SK-MEL-5 (cell line): ENCODE measurements at regions not wholly inside any gene's neighbourhood (a gene's known extent, or its start where the extent isn't known, plus 50 kb on each side); places are given as distances from the start of the nearest gene placed in this dataset.

Source experiments
- DNase-seq: peaks from one replicate; pipeline ENCODE4 v3.0.0-alpha.2; 2016; ENCODE audit warnings: low read depth, low spot score
- in situ Hi-C: cut with HindIII; loops from 2 replicates; pipeline ENCODE4 v1.10.0; 2016; ENCODE audit warnings: low sequenced_read_pairs, high pct_unique_total_duplicates, low pct_unique_long_range_greater_than_20kb

GRCh38 chr2:15830937-15831549 is 109.3 kb upstream of the MYCN start:
- no peak for DNase-seq
- in situ Hi-C loops = no loop called here

GRCh38 chr2:15832030-15832709 is 108.2 kb upstream of the MYCN start:
- in situ Hi-C loops = no loop called here
- no peak for DNase-seq

DNA sequence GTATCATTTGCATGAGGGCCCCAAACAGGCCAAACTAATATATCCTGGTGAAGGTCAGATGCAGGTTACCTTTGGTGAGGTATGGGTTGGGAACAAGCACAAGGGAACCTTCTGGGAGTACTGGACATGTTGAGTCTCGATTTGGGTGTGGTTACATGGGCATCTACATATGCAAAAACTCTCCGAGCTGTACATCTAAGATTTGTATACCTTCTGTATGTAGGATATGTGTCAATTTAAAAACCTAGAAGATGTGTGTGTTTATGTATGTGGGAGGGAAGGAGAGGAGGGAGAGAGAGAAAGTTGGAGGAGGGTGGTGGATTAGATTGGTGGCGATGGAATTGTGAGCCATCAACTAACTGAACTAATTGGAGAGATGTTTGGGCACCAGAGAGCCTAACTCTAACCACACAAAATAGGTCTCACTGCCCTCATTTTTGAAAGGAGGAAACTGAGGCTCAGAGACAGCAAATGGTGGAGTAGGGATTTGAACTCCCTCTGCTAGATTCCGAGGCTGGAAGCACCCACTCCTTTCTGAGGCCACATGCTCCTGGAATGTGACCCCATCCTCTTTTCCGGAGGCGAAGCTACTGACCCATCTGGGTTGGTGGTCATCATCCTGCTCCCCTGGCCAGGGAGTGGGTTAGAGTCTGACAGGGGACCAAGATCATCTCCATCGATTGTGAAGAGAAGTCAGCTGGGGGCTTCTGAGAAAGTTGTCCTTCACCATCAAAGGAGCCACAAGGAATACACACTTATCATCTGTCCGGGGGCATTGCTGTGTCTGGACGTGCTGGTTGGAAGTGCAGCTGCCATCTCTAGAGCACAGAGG is 107.3 kb upstream of the MYCN start:
- in situ Hi-C loops = no loop called here
- DNase-seq = no peak

- in situ Hi-C loops = no loop called here
- DNase-seq = no peak
These were observed 106.6 kb upstream of the MYCN start for GRCh38 chr2:15833731-15834130.

DNA sequence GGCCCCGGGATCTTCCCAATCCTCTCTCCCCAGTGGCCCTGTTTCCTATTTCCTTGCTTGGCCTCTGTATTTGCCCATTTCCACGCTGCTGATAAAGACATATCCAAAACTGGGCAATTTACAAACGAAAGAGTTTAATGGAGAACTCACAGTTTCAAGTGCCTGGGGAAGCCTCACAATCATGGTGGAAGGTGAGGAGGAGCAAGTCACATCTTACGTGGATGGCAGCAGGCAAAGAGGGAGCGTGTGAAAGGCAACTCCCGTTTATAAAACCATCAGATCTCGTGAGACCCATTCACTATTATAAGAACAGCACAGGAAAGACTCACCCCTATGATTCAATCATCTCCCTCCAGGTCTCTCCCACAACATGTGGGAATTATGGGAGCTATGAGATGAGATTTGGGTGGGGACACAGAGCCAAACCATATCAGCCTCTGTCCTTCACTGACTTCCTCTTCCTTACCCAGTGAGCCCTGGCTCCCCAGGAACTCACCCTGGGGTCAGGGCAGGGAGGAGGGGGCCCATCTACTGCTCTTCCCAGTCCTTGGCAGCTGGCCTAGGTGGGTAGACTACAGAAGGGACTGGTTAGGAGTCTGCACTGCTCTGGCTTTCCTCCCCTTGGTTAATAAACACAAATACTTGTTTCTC is 105.8 kb upstream of the MYCN start:
- DNase-seq = no peak
- in situ Hi-C loops = no loop called here

DNA sequence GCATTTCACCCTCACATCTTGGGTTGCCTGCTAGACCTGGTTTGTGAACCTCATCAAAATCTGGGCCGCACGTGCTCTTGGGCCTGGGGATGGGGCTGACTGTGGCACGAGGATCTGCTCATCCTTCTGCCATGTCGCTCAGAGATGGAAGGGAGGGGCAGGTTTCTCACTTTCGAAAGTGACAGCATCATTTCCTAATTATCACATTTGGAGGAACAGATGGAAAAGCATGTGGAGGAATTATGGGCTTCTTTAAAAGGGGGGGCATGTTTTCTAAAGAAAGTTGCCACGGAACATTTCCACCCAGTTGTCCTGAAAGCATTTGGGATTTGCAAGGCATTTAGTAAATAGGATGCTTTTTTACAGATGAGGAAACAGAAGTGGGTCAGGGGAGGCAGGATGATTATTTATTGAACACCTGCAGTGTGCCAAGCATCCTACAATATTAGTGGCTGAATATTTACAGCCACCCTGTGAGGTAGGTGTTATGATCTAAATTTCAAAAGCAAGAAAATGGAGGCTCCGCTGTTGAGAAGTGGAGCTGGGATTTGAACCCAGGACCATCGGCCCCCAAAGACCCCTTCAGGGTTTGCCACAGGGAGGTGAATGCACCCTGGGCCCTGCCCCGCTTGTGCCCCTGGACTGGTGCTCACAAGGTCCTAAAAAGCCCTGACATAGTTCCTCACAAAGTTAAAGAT is 104.2 kb upstream of the MYCN start:
- in situ Hi-C loops = no loop called here
- no peak for DNase-seq

DNA sequence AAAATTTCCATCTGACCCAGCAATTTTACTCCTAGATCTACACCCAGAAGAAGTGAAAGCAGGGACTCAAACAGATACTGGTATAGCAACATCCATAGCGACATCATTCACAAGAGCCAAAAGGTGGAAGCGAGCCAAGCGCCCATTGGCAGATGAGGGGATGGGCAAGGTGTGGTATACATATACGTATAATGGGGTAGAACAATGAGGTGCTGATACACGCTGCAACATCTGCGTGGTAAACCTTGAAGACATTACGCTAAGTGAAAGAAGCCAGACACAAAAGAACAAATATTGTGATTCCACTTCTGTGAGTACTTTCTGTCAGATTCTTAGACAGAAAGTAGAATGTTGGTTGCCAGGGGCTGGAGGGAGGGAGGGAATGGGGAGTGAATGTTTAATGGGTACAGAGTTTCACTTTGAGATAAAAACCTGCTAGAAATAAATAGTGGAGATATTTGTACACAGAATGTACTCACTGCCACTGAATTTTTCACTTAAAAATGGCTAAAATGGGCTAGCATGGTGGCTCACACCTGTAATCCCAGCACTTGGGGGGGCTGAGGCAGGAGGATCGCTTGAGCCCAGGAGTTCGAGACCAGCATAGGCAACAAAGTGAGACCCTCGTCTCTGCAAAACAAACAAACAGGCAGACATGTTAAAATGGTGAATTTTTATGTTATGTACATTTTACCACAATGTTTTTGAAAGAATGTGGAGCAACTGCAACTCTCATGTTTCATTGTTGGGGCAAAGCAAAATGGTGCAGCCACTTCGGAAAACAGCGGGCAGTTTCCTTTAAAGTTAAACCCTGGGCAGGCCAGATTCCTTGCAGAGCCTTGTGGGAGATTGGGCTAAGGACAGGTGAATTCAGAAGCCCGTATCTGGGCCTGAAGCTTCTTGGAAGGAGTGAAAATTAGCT is 103.4 kb upstream of the MYCN start:
- no peak for DNase-seq
- in situ Hi-C loops = no loop called here

- DNase-seq = no peak
These were observed 101.8 kb upstream of the MYCN start for GRCh38 chr2:15838481-15839090.

DNA sequence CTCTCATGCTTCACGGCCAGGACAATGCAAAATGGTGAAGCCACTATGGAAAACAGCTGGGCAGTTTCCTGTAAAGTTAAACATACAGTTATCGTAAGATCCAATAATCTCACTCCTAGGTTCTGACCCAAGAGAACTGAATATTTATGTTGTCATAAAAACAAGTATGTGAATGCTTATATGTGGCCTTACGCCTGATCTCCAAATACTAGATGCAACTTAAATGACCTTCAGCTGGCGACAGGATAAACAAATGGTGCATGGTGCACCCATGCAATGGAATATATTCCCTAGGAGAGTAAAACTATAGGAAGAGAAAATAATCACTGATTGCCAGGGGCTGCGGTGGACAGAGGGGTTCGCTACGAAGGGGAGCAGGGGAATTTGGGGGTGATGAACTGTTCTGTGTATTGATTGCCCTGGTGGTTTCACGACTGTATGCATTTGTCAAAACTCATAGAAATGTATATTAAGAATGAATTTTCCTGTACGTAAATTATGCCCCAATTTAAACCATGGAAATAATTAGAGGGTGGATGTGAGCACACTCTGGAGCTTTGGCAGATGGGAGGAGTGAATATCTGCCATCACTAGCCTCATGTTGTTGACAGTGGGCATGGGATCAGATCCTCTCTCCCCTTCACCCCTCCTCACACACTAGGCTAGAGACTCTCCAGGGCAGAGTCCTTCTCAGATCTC is 100.8 kb upstream of the MYCN start:
- DNase-seq = no peak
- in situ Hi-C loops = no loop called here

More at GRCh38 chr2:15838481-15839090, 101.8 kb upstream of the MYCN start:
- in situ Hi-C loops = no loop called here

GRCh38 chr2:15840148-15840547 is 100.2 kb upstream of the MYCN start:
- in situ Hi-C loops = no loop called here
- DNase-seq = no peak

GRCh38 chr2:15840969-15841368 is 99.4 kb upstream of the MYCN start:
- in situ Hi-C loops = no loop called here
- DNase-seq = no peak

DNA sequence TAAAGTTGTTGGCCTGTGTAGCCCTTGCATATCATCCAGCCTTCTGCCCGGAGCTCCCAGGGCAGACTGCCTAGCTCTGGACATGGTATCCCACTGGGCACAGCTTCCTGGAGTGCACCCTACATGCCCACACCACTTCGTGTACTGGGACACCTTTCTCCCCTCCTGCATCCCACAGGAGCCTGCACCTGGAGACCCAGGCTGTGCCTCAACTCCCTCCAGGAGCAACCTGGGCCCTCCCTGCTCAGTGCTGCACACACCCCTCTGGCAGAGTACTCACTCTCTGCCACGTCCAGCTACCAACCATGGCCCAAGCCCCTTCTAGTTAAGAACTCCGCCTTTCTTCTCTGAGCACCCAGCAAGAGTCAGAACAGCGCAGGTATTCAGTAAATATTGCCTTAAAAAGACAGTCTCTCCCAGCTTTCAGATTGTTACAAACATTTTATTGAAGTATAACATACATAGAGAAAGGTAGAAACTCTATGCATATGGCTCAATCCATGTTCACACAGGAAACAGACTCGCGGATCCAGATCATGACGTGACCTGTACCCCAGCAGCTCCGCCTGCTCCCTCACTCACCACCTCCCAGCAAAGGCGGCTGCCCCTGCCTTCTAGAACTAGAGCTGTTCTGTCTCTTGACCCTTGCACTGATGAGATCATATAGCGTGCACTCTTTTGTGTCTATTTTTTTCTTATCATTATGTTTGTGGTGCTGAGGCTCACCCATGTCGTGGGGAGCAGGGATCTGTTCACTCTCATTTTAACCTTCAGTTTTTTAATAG is 98.4 kb upstream of the MYCN start:
- DNase-seq = no peak
- in situ Hi-C loops = no loop called here

GRCh38 chr2:15842758-15843666 is 97.3 kb upstream of the MYCN start:
- DNase-seq = no peak
- in situ Hi-C loops = no loop called here

DNA sequence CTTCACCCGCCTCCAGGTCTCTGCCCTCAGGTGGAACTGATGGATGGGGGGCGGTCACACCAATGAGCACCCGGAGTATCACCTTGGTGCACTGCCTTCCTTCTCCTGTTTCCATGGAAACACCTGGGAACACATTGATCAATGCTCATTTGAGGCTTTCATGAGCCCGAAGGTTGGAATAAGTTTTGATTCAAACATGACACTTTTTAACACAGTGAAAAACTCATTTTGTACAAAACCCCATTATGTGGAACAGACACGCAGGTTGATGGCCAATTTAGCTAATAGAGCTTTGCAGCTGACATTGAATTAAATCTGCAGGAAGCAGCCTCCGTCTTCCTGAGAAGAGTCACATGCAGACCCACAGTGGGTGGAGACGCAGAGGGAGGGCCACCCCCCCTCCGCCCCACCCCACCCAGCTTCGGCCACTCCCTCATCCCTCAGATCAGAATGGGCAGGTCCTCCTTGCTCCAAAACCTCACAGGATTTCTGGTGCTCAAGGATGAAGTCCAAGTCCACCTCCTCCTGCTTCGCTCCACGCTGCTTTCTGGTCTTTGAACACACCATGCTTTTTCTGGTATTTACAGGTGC is 96.0 kb upstream of the MYCN start:
- no peak for DNase-seq
- in situ Hi-C loops = no loop called here
